HG03439 (cell line): ENCODE measurements at regions not wholly inside any gene's neighbourhood (a gene's known extent, or its start where the extent isn't known, plus 50 kb on each side); places are given as distances from the start of the nearest gene placed in this dataset.
"Not testable (repeated sequence)": the region's sequence is repeated elsewhere in the genome, so short reads cannot be mapped to it uniquely, and the experiment has no call there.

Source experiments
- ATAC-seq: cut with Tn5 transposase; IDR thresholded peaks from one replicate; pipeline ENCODE4 v1.9.1; 2021; ENCODE audit warnings: mild to moderate bottlenecking, moderate library complexity; ENCODE audit not compliant: unreplicated experiment

DNA sequence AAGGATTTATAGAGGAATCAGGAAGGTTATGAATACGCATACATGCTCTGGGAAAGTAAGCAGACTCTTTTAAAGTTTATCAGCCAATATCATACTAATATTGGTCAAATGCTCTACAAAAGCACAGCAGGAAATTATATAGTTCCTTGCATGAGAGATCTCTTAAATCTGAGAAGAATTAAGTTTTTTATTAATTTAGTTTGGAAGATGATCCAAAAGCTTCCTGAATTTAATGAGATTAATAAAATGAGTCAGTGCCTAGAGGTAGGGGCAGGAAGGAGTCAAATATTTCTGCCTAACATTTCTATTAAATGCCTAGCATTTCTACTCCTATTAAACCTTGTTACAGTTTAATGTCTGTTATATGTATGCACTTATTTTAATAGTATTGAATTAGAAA, 1608.2 kb downstream of the GRIK2 start:
- no peak for ATAC-seq

DNA sequence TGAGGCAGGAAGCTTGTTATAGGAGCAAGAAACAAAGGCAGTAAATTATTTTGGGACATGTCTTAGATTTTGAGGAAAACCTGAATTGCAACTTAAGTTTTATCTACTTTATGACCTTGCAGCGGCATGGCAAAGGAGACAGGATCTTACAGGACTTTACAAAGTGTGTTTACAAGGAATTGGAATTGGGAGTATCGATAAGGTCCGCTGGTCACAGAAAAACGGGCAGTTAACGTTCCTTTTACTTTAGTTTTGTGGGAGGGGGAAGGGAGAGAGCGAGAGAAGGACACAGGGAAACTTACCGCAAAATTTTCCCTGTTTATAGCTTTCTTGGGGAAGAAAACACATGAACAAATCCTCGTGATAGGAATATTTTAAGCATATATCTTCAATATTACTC, 1607.2 kb downstream of the GRIK2 start:
- no peak for ATAC-seq

DNA sequence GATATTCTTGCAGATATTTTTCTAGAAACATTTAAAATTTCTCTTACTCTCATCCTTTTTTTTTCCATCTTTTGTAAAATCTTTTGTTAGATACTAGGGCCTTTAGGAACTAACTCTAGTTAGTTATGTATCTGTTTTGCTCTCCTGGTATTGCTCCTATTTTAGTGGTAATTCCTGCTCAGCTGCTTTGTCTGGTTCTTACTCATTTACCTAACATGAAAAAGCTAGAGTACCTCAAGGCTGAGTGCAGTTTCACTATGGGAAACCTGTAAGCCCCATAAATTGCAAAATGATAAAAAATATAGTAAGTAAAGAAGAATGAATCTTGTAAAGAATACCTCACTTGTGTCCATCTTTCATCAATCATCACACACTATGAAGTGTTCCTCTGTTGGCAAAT, 1602.0 kb downstream of the GRIK2 start:
- no peak for ATAC-seq

DNA sequence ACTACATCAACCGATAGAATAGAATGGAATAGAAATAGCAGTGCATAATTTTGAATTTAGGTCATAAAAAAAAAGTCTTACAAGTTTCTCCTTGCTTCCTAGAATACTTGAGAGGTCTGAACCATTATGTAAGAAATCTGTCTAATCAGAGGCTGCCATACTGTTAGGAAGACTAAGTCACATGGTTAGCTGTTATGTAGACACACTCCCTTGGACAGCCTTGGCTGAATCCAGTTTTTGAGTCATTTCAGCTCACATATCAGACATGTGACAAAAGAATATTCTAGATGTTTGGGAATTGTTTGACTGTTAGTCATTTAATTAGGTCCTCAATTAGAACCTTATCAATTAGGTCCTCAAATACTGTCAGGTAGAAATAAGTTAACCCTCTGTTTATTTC, 1601.4 kb downstream of the GRIK2 start:
- ATAC-seq: no peak

DNA sequence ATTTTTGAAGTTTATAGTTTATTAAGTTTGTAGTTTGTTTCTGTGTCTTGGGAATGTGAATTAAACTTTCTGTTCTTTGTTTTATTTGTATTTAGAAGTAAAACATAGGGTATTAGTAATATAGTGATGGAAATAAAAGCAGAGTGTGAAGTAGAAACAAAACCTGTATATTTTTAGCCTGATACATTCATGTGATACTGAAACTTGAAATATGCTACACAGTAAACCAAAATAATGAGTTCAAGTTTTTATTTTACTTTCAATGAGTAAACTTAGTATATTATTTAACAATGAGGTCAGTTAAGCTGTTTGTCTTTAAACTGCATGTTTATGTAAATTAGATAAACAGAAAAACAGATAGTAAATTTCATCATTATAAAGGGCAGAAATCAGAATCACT, 1592.6 kb downstream of the GRIK2 start:
- peak; percentile 99 for ATAC-seq

DNA sequence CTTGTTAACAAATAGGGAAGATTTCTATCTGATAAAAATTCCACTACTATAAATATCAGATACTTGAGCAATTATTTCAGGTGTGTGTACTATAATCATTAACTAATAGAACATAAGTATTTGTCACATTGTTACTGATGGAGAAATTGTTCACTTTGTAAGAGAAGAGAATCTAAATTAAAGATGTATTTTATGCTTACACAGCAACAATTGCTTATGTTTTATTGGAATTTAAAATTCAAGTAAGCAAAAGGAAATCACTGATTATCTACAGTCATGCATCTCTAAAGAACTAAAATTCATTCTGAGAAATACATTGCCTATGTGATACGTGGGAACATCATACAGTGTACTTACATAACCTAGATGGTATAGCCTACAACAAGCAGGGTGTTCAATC, 1590.8 kb downstream of the GRIK2 start:
- no peak for ATAC-seq

DNA sequence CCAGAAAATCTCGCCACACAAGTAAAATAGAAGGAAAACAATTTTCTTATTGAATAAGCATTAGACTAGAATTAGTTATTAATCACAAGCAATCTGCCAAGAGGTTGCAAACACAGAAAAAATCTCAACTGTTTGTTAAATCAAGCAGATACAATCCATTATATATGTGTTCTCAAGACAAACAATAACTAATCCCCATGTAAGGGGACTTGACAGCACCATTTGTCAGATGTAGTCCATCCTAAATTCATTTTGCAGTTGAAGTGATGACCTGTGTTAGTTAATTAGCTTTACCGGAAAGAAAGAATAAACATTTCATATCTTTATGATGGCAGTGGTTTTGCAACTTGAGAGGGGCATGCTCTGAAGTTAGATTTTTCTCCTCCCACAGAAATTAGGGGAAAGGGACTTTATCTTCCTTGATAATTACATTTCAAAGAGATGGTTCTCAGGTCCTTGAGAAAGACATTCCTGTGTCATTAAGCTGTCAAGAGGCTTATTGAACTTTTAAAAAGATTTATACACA, 1588.0 kb downstream of the GRIK2 start:
- ATAC-seq: no peak

DNA sequence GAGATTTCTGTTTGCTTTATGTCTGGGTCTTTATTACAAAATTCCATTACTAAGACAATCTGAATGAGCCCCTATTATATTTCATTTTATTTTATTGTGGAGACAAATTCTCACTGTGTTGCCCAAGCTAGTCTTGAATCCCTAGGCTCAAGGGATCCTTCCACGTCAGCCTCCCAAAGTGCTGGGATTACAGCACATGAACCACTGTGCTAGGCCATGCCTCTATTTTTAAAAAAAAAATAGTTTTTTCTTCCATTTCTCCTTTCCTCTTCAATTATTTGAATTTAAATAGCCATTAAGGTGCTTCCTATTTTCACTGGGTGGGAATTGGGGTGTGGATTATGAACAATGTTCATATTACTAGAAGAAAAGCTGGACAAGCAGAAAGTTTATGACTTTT, 1587.4 kb downstream of the GRIK2 start:
- ATAC-seq: no peak

DNA sequence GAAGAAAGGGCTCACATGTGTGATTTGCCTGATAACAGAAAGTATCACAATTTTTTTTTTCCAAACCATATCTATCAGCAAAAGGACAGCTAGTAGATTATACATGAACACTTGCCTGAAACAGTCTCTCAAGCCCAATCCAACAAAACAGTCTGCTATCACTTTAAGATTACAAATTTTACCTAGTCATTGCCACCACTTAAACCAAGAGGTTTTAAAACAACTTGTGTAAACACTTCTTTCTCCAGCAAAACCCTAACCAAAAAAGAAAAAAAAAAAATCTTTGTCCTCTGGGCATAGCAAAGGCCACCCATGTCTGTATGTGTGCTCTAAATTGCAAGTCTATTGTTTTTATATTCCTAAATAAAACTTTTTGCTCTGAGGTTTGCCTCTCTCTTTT, 1568.4 kb downstream of the GRIK2 start:
- no peak for ATAC-seq

DNA sequence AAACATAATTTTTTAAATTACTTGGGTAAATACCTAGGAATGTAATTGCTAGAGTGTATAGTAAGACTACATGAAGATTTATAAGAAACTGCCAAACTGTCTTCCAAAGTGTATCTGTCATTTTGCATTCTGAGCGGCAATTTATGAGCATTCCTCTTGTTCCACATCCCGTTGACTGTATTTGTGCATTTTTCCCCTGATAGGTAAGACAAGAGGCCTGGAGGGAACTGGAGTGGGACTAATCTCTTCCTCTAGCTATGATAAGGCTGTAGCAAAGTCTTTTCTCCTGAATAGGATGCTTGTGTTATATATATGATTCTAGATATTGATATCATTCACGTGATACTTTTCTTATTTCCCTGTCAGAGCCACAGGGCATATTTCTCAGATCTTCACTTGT, 1557.5 kb downstream of the GRIK2 start:
- ATAC-seq: no peak

DNA sequence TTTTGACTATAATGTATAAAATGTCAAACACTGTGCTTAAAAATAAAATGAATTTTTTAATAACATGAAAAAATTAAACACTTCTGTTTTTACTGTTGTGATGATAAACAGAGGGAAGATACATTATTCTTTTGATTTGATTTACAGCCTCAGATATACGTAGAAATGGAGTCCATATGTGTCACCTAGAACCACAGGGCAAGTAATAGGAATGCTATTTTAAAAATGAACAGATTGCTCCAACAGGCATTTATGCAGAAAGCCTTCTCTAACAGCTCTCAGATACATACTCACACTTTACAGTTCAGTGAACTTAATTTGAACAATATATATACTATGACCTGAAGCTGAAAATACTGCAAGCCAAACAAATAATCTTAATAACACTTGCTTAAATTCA, 1551.0 kb downstream of the GRIK2 start:
- ATAC-seq: no peak

DNA sequence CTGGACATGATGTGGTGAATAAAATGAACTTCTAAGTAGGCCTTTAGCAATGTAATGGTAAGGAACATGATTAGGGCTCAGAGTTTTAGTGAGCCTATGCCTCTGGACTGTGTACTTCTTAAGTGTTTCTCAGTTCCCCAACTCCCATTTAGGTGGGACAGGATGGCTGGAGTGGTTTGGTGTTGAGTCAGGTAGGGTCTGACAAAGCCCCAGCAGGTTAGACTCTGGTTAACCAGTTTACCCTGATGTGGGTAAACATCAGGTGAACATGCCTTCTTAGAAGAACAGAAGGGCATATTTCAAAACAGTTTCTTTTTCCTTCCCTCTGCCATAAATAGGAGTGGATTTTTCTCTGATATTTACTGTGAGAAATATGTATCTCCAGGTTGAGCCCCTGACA, 1548.7 kb downstream of the GRIK2 start:
- no peak for ATAC-seq

DNA sequence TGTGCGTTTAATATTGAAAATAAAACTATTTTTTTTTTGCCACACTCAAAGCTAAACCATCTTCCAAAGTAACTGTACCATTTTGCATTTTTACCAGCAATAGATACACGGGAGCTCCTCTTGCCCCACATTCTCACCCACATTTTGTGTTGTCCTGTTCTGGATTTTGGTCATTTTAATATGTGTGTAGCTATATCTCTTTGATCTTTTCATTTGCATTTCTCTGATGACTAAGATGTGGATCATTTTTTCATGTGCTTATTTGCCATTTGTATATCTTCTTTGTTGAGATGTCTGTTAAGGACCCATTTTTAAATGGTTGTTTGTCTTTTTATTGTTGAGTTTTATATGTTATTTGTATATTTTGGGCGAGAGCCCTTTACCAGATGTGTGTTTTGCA, 1543.5 kb downstream of the GRIK2 start:
- ATAC-seq: no peak

DNA sequence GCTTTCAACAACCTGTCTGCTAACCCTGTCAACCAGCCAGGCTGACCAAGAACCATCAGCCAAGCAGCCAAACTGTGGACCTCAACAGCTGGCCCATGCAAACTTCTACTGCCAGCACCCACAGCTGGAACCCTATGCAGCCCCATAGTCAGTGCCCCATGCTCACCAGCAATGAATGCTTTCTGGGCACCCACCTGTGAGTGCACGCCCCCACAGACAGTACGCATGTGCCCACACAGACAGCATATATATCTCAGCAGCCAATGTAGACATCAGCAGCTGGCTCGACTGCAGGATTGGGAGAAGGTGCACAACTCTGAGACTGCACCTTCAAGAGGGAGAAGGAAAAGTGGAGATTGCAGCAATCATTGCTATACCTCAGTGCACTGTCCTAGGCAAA, 1534.6 kb downstream of the GRIK2 start:
- no peak for ATAC-seq

DNA sequence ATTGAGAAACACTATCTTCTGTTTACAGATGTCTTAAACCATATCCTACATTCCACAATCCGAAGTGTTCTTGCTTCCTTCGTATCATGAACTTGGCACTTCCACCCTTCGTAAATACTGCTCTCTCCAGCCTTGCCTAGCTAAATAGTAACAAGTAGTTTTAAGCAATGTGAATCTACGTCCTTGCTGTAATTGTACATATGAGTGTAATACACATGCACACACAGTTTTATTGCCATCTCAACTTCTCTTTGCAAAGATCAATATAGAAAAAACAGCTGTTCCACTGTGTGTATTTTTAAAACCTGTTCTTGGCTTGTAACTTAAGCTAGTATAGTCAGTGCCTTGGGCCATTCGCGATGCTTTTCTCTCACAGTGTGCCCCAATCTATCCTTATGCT, 1524.7 kb downstream of the GRIK2 start:
- ATAC-seq: no peak

DNA sequence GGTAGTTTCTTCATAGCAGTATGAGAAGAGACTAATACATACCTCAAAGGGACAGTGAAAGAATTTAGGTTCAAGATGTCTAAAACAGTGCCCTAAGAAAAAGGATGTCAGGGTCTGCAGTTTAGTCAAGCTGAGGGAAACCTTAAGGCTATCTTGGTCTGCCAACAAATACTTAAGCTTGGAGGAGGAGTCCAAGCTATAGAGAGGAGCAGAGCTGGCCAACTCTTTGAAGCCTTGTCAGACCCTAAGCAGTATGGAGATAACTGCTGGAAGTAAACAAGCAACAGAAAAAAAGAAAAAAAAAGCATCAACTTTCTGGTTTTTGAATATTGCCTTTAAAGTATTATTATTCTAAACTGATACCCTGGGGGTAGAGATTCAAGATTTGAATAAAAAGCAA, 1518.1 kb downstream of the GRIK2 start:
- ATAC-seq: no peak

DNA sequence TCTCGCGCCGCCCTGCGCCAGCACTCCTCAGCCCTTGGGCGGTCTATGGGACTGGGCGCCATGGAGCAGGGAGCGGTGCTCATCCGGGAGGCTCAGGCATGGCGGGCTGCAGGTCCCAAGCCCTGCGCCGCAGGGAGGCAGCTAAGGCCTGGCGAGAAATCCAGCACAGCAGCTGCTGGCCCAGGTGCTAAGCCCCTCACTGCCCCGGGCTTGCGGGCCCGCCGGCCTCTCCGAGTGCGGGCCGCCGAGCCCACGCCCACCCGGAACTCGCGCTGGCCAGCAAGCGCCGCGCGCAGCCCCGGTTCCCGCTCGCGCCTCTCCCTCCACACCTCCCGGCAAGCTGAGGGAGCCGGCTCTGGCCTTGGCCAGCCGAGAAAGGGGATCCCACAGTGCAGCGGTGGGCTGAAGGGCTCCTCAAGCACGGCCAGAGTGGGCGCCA, 1517.2 kb downstream of the GRIK2 start:
- not testable (repeated sequence) for ATAC-seq

DNA sequence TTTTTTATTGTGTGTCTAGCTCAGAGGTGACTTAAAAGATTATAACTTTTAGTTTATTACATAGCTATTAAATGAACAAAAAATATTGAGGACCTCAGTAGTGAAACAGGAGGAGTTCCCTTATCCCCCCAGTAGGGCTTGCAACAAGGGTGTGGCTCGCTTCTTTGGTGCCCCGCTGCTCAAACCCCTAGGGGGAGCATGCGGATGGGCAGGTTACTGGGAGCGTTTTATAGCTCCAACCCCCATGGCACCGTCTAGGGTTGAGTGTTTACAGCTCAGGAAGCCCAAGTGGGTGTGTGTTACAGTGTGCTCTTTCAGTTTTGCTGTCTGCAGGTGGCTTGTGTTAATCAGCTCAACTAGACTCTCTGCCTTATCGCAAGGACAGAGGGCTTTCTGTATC, 1513.7 kb downstream of the GRIK2 start:
- ATAC-seq: no peak

DNA sequence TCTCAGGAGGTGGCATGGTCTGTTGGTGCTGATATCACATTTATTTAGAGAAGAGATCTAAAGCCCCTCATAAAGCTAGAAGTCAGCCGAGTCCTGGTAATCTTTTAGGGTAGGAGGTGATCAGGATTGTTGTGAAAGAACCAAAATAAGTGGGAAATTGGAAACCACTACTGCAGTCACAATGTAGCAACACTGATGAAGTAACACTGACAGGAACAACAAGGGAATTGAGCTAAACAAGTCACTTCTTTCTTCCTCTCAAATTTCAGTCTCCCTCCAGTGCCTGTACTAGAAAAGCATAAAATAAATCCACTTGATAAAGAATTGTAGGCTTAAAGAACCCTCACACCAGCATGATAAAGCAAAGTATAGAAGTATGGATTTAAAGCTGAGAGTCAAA, 1509.0 kb downstream of the GRIK2 start:
- no peak for ATAC-seq

DNA sequence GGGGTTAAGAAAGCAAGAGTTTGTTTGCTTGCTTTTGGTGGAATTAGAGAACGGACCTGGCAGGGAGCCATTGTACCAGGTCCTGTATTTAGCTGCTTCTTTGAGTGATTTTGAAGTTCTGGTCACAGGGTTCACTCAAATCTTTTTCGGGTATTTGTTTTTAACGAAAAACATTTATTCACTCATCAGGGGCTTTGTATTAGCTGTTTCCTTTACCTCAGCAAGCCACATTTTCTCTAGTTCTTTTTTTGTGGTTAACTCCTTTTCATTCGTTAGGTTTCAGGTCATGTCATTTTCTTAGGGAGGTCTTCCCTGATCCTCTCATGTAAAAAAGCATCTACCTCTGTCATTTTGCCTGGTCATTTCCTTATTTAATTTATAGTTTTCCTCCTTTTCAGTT, 1502.2 kb downstream of the GRIK2 start:
- ATAC-seq: no peak

DNA sequence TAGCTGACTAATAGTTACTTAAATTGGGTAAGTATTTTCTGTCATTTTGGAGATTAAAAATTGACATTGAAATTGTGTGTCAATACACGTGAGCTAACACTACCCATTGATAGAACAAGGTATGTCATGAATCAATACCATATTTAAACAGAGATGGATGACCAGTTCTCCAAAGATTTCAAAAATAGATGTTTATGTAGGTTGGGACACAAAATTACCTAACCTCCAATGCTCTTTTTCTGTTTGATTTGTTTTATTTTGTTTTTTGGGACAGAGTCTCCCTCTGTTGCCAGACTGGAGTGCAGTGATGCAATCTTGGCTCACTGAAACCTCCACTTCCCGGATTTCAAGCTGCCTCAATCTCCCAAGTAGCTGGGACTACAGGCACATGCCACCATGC, 1491.7 kb downstream of the GRIK2 start:
- ATAC-seq: no peak

DNA sequence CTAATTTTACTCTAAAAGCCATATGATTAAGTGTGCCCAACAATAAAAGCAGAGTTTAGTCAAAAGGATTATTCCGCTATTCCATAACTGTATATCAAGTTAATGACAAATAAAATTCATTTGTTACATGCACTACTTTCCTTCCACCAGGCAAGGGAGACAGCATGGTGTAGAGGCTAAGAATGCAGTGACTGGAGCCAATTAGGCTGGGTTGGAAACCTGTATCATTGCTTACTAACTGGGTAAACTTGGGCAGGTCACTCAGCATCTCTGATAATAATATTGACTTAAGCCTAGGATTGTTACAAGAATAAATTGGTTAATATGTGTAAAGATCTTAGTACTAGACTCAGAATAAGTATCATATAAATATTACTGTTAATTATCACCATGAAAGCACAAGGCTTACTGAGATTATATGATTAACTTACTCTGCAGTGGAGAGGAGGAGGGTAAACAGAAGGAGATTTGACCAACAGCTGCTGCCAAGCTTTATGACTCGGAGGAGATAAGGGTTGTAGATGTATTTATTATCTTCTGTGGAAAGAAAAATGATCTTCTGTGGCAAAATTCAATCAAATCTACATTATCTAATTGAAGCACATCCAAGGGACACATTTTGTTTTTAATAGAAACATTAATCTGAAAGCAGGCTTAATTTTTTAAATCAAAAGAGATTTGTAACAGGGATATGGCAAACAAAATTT, 1459.9 kb downstream of the GRIK2 start:
- no peak for ATAC-seq

DNA sequence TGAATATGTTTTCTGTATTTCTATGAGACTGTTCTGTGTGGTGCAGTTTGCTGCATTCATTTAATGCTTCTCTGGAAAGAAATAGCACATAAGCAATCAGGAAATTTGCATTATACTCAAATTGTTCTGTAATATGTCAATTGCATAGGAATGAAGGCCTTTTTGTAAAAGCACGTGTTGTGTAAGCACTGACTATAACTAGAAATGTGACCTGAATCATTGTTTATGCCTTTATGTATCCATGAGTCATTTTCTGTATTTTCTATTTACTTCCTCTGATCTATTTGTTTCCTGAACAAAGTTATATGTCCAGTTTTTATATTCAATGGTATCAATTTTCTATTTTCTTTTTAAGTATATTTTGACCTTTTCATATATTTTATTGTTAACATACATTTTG, 1455.3 kb downstream of the GRIK2 start:
- ATAC-seq: no peak
